GM18505 (cell line): ENCODE measurements at regions not wholly inside any gene's neighbourhood (a gene's known extent, or its start where the extent isn't known, plus 50 kb on each side); places are given as distances from the start of the nearest gene placed in this dataset.

Experiments used
- ATAC-seq: cut with Tn5 transposase; IDR thresholded peaks from one replicate; pipeline ENCODE4 v1.9.1; 2021; ENCODE audit not compliant: unreplicated experiment
- POLR2A ChIP-seq: IDR thresholded peaks from 4 replicates; pipeline ENCODE4 v1.6.1; 2011; ENCODE audit warnings: borderline replicate concordance; ENCODE audit not compliant: insufficient read depth, insufficient read length; ENCODE audit errors: extremely low read depth

DNA sequence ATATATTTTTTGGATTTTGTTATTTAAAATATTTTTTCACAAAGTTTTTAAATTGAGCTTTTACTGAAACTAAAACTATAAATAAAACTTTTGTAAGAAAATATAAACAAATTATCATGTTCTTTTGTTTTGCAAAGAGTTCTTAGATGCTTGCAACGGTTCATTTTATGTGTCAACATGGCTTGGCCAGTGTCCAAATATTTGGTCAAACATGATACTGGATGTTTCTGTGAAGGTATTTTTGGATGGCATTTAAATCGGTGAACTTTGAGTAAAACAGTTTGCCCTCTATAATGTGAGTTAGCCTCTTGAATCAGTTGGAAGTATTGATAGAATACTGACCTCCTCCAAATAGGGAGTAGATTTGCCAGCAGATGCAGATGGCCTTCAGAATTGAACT is 612.6 kb upstream of the NECTIN3 start:
- no peak for ATAC-seq
- no peak for TF ChIP-seq POLR2A

DNA sequence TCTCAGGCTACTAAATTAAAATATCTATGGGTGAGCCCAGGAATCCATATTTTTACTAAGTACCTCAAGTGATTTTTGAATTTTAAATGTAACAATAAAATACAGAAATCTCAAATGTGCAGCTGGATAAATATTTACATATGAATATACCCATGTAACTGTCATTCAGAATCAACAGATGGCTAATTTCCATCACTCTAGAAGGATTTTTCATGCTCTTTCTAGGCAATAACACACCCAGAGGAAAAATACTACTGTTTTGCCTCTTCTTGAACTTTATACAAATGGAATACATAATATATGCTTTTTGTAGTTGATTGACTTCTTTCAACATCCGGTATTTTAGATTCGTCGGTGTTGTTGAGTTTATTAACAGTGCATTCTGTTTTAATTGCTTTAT is 601.3 kb upstream of the NECTIN3 start:
- TF ChIP-seq POLR2A = no peak
- no peak for ATAC-seq

DNA sequence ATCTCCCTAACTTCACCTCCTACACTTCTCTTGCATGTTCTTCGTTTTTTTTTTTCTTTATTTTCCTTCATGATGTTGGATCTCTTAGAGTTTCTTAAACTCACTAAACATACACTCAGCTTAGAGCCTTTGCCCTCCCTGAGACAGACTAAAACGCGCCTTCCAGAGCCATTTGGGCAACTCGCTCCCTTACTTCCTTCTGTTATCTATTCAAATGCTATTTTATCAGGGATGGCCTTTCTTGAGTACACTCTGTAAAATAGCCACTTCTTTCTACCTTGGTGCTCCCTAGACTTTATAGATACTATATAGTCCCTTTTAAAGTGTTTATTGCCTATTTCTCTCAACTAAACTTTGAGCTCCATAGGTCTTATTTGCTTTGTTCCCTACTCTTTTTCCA is 598.2 kb upstream of the NECTIN3 start:
- no peak for ATAC-seq
- no peak for TF ChIP-seq POLR2A

DNA sequence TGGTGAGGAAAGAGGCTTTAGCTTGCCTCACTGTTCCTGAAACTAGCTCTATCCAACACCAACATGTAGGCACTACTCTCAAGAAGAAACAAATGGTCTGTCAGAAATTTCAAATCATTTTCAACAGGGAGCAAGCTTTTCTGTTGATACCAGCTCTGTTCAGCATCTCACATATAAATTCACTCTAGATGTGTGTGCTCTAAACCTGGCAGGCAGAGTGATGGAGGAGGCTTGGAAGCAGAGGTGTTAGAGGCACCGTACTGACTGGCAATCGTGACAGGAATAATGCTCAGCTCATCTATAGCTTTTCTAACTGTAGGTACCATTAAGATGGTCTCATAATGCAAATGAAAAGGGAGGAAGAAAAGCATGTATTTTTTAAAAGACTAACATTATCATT is 597.2 kb upstream of the NECTIN3 start:
- no peak for TF ChIP-seq POLR2A
- ATAC-seq = no peak

DNA sequence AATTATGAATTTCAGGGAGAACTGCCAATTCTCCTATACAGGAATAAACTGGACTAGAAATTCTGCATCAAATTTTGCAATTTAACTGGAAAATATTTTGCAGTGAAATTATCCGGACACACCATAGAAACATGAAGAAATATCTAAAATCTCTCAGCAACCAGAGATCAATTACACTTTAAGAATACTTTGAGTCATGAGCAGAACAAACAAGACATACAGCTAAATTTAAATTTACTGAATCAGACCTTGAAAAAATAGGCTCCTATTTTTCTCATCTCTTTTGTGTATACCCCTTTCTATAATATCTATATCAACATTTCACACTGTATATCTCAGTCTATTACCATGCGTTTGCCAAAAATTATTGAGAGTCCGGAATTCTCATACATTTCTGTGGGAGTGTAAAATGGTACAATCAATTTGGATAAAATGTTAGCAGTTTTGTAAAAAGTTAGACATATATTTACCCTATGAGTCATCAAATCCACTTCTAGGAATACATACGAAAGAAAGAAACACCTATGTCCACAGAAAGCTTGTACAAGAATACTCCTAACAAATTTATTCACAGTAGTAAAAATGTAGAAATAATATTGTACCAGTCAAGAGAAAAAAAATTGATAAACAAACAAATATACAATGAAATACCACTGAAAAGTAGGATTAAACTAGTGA is 593.1 kb upstream of the NECTIN3 start:
- no peak for ATAC-seq
- TF ChIP-seq POLR2A = no peak

DNA sequence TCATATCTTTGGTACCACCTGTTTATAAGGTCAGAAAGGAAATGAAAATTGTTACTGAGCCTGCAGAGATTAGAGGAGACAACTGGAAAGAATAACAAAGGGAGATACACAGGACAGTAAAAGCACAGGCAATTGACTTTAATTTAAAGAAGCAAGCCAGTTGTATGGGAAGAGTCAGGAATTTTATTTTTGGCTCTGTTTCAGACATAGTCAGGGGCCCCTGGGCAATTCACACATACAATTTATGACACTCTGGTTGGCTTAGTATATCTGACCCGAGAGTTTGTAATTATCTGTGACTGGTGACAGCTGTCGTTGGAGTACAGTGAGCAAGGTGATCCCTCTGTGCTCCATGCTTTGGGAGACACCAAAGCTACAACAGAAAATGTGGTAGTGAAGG is 591.9 kb upstream of the NECTIN3 start:
- ATAC-seq = no peak
- TF ChIP-seq POLR2A = no peak

DNA sequence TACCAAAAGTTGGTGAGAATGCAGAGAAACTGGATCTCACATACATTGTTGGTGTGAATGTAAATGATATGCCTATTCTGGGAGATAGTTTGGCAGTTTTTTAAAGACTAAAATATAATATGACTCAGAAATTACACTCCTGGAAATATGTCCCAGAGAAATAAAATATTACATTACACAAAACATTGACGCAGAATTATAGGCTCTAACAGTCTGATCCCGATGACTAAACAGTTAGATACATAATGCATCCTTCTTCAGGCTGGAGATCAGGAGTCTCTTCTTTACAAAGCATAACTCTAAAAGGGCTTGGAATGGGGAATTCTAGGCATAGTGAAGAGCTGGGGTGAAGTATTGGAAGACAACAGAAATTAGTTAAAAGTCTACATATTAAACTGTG is 586.2 kb upstream of the NECTIN3 start:
- TF ChIP-seq POLR2A = no peak
- no peak for ATAC-seq

DNA sequence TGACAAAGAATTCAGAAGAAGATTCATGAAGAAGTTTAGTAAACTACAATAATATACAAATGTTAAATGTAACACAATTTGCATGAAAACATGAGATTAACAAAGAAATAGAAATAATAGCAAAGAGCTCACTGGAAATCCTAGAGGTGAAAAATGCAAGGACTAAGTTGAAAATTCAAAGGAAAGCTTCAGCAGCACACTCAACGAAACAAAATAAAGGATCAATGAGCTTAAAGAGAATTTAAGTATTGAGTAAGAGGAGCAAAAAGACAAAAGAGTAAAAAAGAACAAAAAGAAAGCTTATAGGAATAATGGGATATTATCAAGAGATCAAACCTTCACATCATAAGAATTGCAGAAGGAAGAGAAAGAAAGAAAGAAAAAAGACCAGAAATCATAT is 583.8 kb upstream of the NECTIN3 start:
- TF ChIP-seq POLR2A = no peak
- no peak for ATAC-seq

DNA sequence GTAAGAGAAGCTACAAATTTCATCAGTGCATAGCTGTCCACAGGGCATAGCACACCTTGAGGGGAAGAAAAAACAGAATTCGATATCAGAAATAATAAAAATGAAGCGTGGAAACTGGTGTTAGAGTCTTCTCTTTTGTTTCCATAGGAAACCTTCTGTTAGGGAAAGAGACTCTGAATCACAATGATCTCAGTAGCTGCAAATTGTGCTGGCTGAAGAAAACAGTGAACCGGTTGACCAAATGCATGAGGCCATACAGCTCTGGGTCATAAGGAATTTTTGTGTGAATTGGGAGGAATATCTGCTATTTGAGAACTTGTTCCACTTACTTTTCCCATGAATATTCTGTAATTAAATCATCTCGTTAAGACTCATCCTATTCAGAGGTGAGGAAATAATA is 580.2 kb upstream of the NECTIN3 start:
- no peak for TF ChIP-seq POLR2A
- no peak for ATAC-seq

DNA sequence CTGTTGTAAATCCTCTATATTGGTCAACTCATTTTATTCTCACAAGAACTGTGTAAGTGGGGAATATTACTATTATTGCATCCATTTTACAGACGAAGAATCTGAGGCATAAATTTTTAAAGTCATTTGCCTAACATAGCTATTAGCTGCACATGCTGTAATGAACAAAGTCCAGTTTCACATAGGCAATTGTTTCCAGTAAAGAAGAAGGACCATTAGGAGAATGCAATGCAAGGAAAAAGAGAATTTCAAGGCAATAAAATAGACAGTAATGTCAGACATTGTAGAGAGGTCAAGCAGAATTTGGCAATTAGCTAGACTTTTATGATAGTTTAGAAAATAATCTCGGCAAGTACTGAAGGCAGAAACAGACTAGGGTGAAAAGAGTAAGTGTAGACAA is 578.7 kb upstream of the NECTIN3 start:
- no peak for ATAC-seq
- TF ChIP-seq POLR2A = no peak

DNA sequence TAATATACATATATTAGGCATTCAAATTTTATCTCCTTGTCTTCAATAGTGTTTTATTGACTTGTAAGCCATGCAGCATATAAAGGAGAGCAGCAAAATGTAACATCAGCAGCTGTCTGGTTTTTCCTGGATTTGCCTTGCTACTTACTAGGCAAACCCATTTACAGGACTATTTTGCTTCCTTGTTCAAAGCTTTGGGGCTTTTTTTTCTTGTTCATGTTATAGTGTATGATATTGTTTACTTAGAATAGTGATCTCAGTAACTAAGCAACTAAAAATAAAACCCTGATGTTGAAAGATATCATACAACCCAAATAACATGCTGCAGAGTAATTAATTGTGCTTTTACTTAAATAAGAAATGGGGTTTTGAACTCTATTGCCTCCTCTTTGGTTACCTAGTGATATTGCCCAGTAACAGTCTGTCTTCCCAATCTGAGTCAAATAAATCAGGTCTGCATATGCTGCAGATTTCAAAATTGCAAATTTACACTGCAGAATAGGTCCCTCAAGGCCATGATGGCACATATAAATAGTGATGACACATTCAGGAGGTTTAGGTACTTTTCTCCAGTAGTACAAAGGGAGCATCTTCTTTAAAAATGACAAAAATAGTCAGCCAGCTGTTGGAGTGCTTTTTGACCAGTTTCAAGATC is 578.1 kb upstream of the NECTIN3 start:
- no peak for ATAC-seq

DNA sequence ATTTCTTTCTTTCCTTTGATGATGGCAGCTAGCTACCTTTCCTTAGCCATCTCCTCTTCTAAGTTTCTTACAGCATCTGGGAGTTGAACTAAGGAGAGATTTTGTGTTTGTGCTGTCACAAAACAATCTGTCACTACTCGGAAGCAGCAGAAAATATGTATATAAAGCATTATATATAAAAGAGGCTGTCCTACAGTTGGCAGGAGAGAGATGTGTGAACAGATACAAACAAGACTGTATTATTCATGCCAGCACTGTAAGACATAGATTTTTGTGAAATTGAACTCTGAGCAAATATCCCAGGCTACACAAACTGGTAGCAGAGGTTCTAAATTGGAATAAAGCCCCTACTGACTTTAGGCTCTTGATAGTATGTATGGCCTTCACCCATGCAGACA is 577.5 kb upstream of the NECTIN3 start:
- no peak for ATAC-seq

More for the DNA sequence above, 578.1 kb upstream of the NECTIN3 start:
- TF ChIP-seq POLR2A = no peak

DNA sequence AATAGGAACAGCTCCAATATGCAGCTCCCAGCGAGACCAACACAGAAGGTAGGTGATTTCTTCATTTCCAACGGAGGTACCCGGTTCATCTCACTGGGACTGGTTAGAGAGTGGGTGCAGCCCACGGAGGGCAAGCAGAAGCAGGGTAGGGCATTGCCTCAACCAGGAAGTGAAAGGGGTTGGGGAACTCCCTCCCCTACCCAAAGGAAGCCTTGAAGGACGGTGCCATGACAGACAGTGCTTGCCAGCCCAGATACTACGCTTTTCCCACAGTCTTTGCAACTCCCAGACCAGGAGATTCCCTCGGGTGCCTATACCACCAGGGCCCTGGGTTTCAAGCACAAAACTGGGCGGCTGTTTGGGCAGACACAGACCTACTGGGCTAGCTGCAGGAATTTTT is 576.9 kb upstream of the NECTIN3 start:
- no peak for ATAC-seq
- no peak for TF ChIP-seq POLR2A

More for the DNA sequence above, 577.5 kb upstream of the NECTIN3 start:
- no peak for TF ChIP-seq POLR2A

DNA sequence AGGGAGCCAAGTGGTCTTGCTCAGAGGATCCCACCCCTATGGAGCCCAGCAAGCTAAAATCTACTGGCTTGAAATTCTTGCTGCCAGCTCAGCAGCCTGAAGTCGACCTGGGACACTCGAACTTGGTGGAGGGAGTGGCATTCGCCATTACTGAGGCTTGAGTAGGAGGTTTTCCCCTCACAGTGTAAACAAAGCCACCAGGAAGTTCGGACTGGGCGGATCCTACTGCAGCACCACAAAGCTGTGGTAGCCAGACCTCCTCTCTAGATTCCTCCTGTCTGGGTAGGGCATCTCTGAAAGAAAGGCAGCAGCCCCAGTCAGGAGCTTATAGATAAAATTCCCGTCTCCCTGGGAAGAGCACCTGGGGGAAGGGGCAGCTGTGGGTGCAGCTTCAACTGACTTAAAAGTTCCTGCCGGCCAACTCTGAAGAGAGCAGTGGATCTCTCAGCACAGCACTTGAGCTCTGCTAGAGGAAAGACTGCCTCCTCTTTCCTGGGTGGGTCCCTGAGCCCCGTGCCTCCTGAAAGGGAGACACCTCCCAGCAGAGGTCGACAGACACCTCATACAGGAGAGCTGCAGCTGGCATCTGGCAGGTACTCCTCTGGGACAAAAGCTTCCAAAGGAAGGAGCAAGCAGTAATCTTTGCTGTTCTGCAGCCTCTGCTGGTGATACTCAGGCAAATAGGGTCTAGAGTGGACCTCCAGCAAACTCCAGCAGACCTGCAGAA is 576.3 kb upstream of the NECTIN3 start:
- no peak for TF ChIP-seq POLR2A
- no peak for ATAC-seq
